GM12878 (cell line): ENCODE measurements at regions not wholly inside any gene's neighbourhood (a gene's known extent, or its start where the extent isn't known, plus 50 kb on each side); places are given as distances from the start of the nearest gene placed in this dataset.
A peak's percentile ranks its signal among the peaks of the same experiment; 100 is the strongest.

Source experiments
- ATAC-seq: fragments of 200-7000 bp; cut with Tn5 transposase; 3 replicates; pipeline ENCODE4 v1.9.1; 2020; ENCODE audit warnings: mild to moderate bottlenecking, moderate library complexity
- BruUV-seq: library from RNA; stranded (reverse); fragments of 400-500 nt; replicated peaks from 2 replicates; lab custom pipeline; 2021; lab: Mats Ljungman, UMichigan
- CTCF ChIA-PET: fragments of 300-600 bp; sonication (Branson Sonifier 250); formaldehyde crosslinking; extraction: SDS; loops from one replicate; lab custom pipeline; 2021; ENCODE audit warnings: inconsistent platforms; lab: Yijun Ruan, JAX
- POLR2A ChIA-PET: fragments of 350-600 bp; formaldehyde crosslinking; extraction: SDS; loops from one replicate; lab custom pipeline; 2021; ENCODE audit warnings: inconsistent platforms; lab: Charles Lee
- RAD21 ChIA-PET: fragments of 300-600 bp; sonication (Branson Sonifier 250); formaldehyde crosslinking; loops from one replicate; lab custom pipeline; 2023; ENCODE audit warnings: antibody characterized with exemption; ENCODE audit not compliant: unreplicated experiment; lab: Charles Lee
- SMC1A ChIA-PET: fragments of 300-600 bp; sonication (Branson Sonifier 250); formaldehyde crosslinking; loops from one replicate; lab custom pipeline; 2023; ENCODE audit not compliant: unreplicated experiment, uncharacterized antibody; lab: Charles Lee
- DNase-seq: peaks from one replicate; pipeline ENCODE4 v3.0.0-alpha.2; 2011; ENCODE audit warnings: low read depth, low spot score
- FAIRE-seq: peaks from 3 replicates; lab custom pipeline; 2011; peaks lifted over from hg19 to GRCh38; lab: Jason Lieb, UNC
- H2AFZ ChIP-seq: 2 replicates; pipeline ENCODE4 v1.6.0; 2011; ENCODE audit warnings: low read depth, low read length, control low read depth; ENCODE audit not compliant: control insufficient read depth
- H3K27ac ChIP-seq: 2 replicates; pipeline ENCODE4 v1.5.1; 2011; ENCODE audit warnings: control low read depth; ENCODE audit not compliant: control insufficient read depth, insufficient read depth
- H3K27me3 ChIP-seq, 2 experiments: replicated peaks in 1 of 2; 2 replicates each; pipeline versions ENCODE4 v1.6.0 to v1.6.1; 2011; ENCODE audit warnings: low read length in 1 of 2; ENCODE audit not compliant: control insufficient read depth in 2 of 2, insufficient read depth in 2 of 2
- H3K36me3 ChIP-seq, 2 experiments: 2 replicates each; pipeline ENCODE4 v1.5.1; 2011; ENCODE audit warnings: low read length in 1 of 2; ENCODE audit not compliant: control insufficient read depth in 2 of 2, insufficient read depth in 2 of 2
- H3K4me1 ChIP-seq: 2 replicates; pipeline ENCODE4 v1.6.1; 2011; ENCODE audit warnings: mild to moderate bottlenecking, low read length, moderate library complexity, mixed read lengths; ENCODE audit not compliant: control insufficient read depth, insufficient read depth
- H3K4me2 ChIP-seq: 2 replicates; pipeline ENCODE4 v1.6.0; 2011; ENCODE audit warnings: control low read depth; ENCODE audit not compliant: control insufficient read depth, insufficient read depth
- H3K4me3 ChIP-seq: fragments of 200-600 bp; sonication (generic); 2 replicates; pipeline ENCODE4 v1.5.1; 2016
- H3K79me2 ChIP-seq: 2 replicates; pipeline ENCODE4 v1.6.0; 2011; ENCODE audit warnings: low read length; ENCODE audit not compliant: control insufficient read depth, insufficient read depth
- H3K9ac ChIP-seq: 2 replicates; pipeline ENCODE4 v1.8.0; 2011; ENCODE audit warnings: low read length, control low read depth, mixed read lengths; ENCODE audit not compliant: control insufficient read depth, insufficient read depth
- H3K9me3 ChIP-seq: replicated peaks from 3 replicates; pipeline ENCODE4 v1.5.1; 2011; ENCODE audit warnings: mild to moderate bottlenecking, low read length; ENCODE audit not compliant: control insufficient read depth, insufficient read depth
- H4K20me1 ChIP-seq: 2 replicates; pipeline ENCODE4 v1.6.0; 2011; ENCODE audit not compliant: control insufficient read depth, insufficient read depth
- ATF2 ChIP-seq: IDR thresholded peaks from 2 replicates; pipeline ENCODE4 v1.6.1; 2012; ENCODE audit warnings: low read length, inconsistent platforms
- CTCF ChIP-seq, 3 experiments: IDR thresholded peaks in 2 of 3; conservative IDR thresholded peaks in 1 of 3; 2 replicates each; pipeline ENCODE4 v1.5.1; 2011; ENCODE audit warnings: low read depth in 3 of 3, low read length in 3 of 3, mild to moderate bottlenecking in 3 of 3, control low read depth in 2 of 3, moderate library complexity in 2 of 3, inconsistent platforms in 1 of 3, mixed read lengths in 1 of 3; ENCODE audit not compliant: control insufficient read depth in 2 of 3, insufficient read depth in 1 of 3; ENCODE audit errors: extremely low read depth in 1 of 3
- E2F8 ChIP-seq: fragments of 450-650 bp; IDR thresholded peaks from 2 replicates; pipeline ENCODE4 v1.6.1; 2018; ENCODE audit warnings: mild to moderate bottlenecking, low read depth, moderate library complexity; ENCODE audit not compliant: partially characterized antibody
- IRF5 ChIP-seq: fragments of 450-650 bp; IDR thresholded peaks from 2 replicates; pipeline ENCODE4 v1.6.1; 2017; ENCODE audit warnings: borderline replicate concordance
- SRF ChIP-seq, 2 experiments: IDR thresholded peaks; 2 replicates each; pipeline ENCODE4 v1.6.1; 2011; ENCODE audit warnings: low read depth in 2 of 2, low read length in 2 of 2, mild to moderate bottlenecking in 1 of 2, moderate library complexity in 1 of 2
- WGBS: methylation state at CpG from one replicate; pipeline ENCODE4 v1.1.6; 2016; ENCODE audit warnings: low lambda C conversion rate; ENCODE audit not compliant: insufficient replicate concordance, insufficient coverage; ENCODE audit errors: missing lambda C conversion rate; 5-methylcytosine and 5-hydroxymethylcytosine counted together
- in situ Hi-C: fragments of 300-500 bp; cut with MboI; formaldehyde crosslinking; loops from 9 replicates; pipeline ENCODE4 v1.14.3; 2018; ENCODE audit warnings: mixed read lengths
- intact Hi-C: fragments of 100-400 bp; cut with micrococcal nuclease; formaldehyde crosslinking; loops from one replicate; pipeline ENCODE4 v1.14.2; 2022; ENCODE audit not compliant: unreplicated experiment

GRCh38 chr12:20194171-20194570 lies 174.2 kb upstream of the PDE3A start:
- no peaks in the 10 kb centered on the region for H3K9me3 ChIP-seq
- no peaks in the 10 kb centered on the region for H3K4me1 ChIP-seq
- H4K20me1 ChIP-seq = no peaks in the 10 kb centered on the region
- ChIA-PET POLR2A (no interaction called here), SMC1A (interaction anchor here (1.1 to 1.6 kb wide), 4 partner anchors 12 to 71 kb away, joined by 3 to 7 read pairs (median 5); no protein-coding TSS in a partner anchor), CTCF (interaction anchor here (0.7 to 1.6 kb wide), 3 partner anchors 9 to 436 kb away, joined by 3 read pairs; no protein-coding TSS in a partner anchor)
- 13% methylated on average over 4 of the region's 4 CpGs for WGBS
- H3K27ac ChIP-seq = no peak overlapping the region
- BruUV-seq = no TSS peak
- H3K79me2 ChIP-seq = no peaks in the 10 kb centered on the region
- no peak for DNase-seq
- no peak overlapping the region for H3K9ac ChIP-seq
- H3K4me2 ChIP-seq = no peak overlapping the region
- no peak overlapping the region for H3K4me3 ChIP-seq
- no peak overlapping the region for H2AFZ ChIP-seq
- in situ Hi-C loops = no loop called here
- no peak for FAIRE-seq
- TF ChIP-seq E2F8 = no peak
- TF ChIP-seq CTCF (IDR thresholded peaks at IDR 0.05 in 2 of 3, conservative IDR thresholded peaks at IDR 0.05 in 1 of 3; ENCODE audit: control insufficient read depth in 2 of 3, extremely low read depth in 1 of 3, insufficient read depth in 1 of 3, low read depth in 3 of 3, low read length in 3 of 3) = peak in 1 of 3 experiments; percentile 11; a peak in 1 of 6 replicates
- no peak for TF ChIP-seq SRF (IDR thresholded peaks at IDR 0.05; ENCODE audit: low read depth in 2 of 2, low read length in 2 of 2)
- TF ChIP-seq ATF2 = no peak
- no peak for TF ChIP-seq IRF5
- TF ChIP-seq, all 136 proteins: peak for 1
- no peaks in the 10 kb centered on the region for H3K36me3 ChIP-seq
- intact Hi-C loops = no loop called here
- no peaks in the 10 kb centered on the region for H3K27me3 ChIP-seq
- RAD21 ChIA-PET = no interaction called here
- ATAC-seq = no peak; the same call in 2 of the 3 replicates
